ENCODE measurements at regions not wholly inside any gene's neighbourhood (a gene's known extent, or its start where the extent isn't known, plus 50 kb on each side); places are given as distances from the start of the nearest gene placed in this dataset.

- TF ChIP-seq, protein P1, sequence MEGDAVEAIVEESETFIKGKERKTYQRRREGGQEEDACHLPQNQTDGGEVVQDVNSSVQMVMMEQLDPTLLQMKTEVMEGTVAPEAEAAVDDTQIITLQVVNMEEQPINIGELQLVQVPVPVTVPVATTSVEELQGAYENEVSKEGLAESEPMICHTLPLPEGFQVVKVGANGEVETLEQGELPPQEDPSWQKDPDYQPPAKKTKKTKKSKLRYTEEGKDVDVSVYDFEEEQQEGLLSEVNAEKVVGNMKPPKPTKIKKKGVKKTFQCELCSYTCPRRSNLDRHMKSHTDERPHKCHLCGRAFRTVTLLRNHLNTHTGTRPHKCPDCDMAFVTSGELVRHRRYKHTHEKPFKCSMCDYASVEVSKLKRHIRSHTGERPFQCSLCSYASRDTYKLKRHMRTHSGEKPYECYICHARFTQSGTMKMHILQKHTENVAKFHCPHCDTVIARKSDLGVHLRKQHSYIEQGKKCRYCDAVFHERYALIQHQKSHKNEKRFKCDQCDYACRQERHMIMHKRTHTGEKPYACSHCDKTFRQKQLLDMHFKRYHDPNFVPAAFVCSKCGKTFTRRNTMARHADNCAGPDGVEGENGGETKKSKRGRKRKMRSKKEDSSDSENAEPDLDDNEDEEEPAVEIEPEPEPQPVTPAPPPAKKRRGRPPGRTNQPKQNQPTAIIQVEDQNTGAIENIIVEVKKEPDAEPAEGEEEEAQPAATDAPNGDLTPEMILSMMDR (IDR thresholded peaks at IDR 0.05) = no peak
- TF ChIP-seq POLR2A (IDR thresholded peaks at IDR 0.05) = no peak
Observed at GRCh38 chr6:20024316-20024673, 187.1 kb downstream of the ID4 start.

All from suprapubic skin (tissue), 3 donors.